NT2/D1 (cell line): ENCODE measurements at regions not wholly inside any gene's neighbourhood (a gene's known extent, or its start where the extent isn't known, plus 50 kb on each side); places are given as distances from the start of the nearest gene placed in this dataset.

ENCODE experiments used
- DNase-seq: peaks from one replicate; pipeline ENCODE4 v3.0.0-alpha.2; 2011; ENCODE audit warnings: low read depth, low spot score
- H3K27me3 ChIP-seq: 2 replicates; pipeline ENCODE4 v1.6.0; 2011; ENCODE audit warnings: mild to moderate bottlenecking; ENCODE audit not compliant: insufficient read length, insufficient read depth
- H3K36me3 ChIP-seq: 2 replicates; pipeline ENCODE4 v1.6.1; 2011; ENCODE audit warnings: mild to moderate bottlenecking, low read length, mixed read lengths; ENCODE audit not compliant: insufficient read depth, insufficient read length
- H3K4me1 ChIP-seq: 2 replicates; pipeline ENCODE4 v1.5.1; 2011; ENCODE audit not compliant: insufficient read depth, insufficient read length
- H3K4me3 ChIP-seq: 2 replicates; pipeline ENCODE4 v1.5.1; 2011; ENCODE audit warnings: low read depth; ENCODE audit not compliant: insufficient read length
- H3K9ac ChIP-seq: 2 replicates; pipeline ENCODE4 v1.6.0; 2011; ENCODE audit warnings: low read depth; ENCODE audit not compliant: insufficient read length
- H3K9me3 ChIP-seq: 2 replicates; pipeline ENCODE4 v1.5.1; 2011; ENCODE audit warnings: mild to moderate bottlenecking, low read length; ENCODE audit not compliant: insufficient read depth
- SUZ12 ChIP-seq: IDR thresholded peaks from 2 replicates; pipeline ENCODE4 v1.6.1; 2011; ENCODE audit not compliant: insufficient read length, insufficient read depth; ENCODE audit errors: extremely low read depth
- YY1 ChIP-seq: IDR thresholded peaks from 2 replicates; pipeline ENCODE4 v1.6.1; 2011; ENCODE audit not compliant: insufficient read length, insufficient read depth
- ZNF274 ChIP-seq: IDR thresholded peaks from 2 replicates; pipeline ENCODE4 v1.6.1; 2011; ENCODE audit warnings: mild to moderate bottlenecking, low read depth, low read length

GRCh38 chr1:11399250-11399649 lies 79.7 kb upstream of the DISP3 start:
- Histone ChIP-seq H3K9ac (no peak overlapping the region), H3K4me1 (peaks cover 10% of the 10 kb centered on the region), H3K4me3 (no peak overlapping the region), H3K36me3 (no peaks in the 10 kb centered on the region), H3K9me3 (no peaks in the 10 kb centered on the region; the same call in 1 of the 2 replicates), H3K27me3 (no peaks in the 10 kb centered on the region)
- TF ChIP-seq SUZ12 = no peak
- no peak for TF ChIP-seq YY1
- TF ChIP-seq ZNF274 = no peak
- no peak for DNase-seq

GRCh38 chr1:11400155-11400554 lies 78.8 kb upstream of the DISP3 start:
- no peak for DNase-seq
- H3K4me1 ChIP-seq = peaks cover 10% of the 10 kb centered on the region
- H3K36me3 ChIP-seq = no peaks in the 10 kb centered on the region
- H3K9ac ChIP-seq = no peak overlapping the region
- H3K27me3 ChIP-seq = no peaks in the 10 kb centered on the region
- TF ChIP-seq ZNF274 (no peak), YY1 (no peak), SUZ12 (no peak)
- no peaks in the 10 kb centered on the region; the same call in 1 of the 2 replicates for H3K9me3 ChIP-seq
- H3K4me3 ChIP-seq = no peak overlapping the region

GRCh38 chr1:11400567-11400966 lies 78.4 kb upstream of the DISP3 start:
- DNase-seq = no peak
- Histone ChIP-seq H3K4me1 (peaks cover 10% of the 10 kb centered on the region), H3K36me3 (no peaks in the 10 kb centered on the region), H3K9me3 (no peaks in the 10 kb centered on the region; the same call in 1 of the 2 replicates), H3K4me3 (no peak overlapping the region), H3K27me3 (no peaks in the 10 kb centered on the region), H3K9ac (no peak overlapping the region)
- TF ChIP-seq YY1 = no peak
- TF ChIP-seq ZNF274 = no peak
- TF ChIP-seq SUZ12 = no peak

GRCh38 chr1:11406845-11407244 lies 72.1 kb upstream of the DISP3 start:
- H3K4me1 ChIP-seq = no peaks in the 10 kb centered on the region
- H3K27me3 ChIP-seq = no peaks in the 10 kb centered on the region
- no peak for DNase-seq
- H3K9ac ChIP-seq = no peak overlapping the region
- TF ChIP-seq SUZ12 = no peak
- TF ChIP-seq YY1 = no peak
- TF ChIP-seq ZNF274 = no peak
- H3K4me3 ChIP-seq = no peak overlapping the region
- H3K9me3 ChIP-seq = peaks cover 3% of the 10 kb centered on the region; the same call in 1 of the 2 replicates
- no peaks in the 10 kb centered on the region for H3K36me3 ChIP-seq

GRCh38 chr1:11407301-11407994 lies 71.5 kb upstream of the DISP3 start:
- Histone ChIP-seq H3K4me3 (no peak overlapping the region), H3K9me3 (peaks cover 3% of the 10 kb centered on the region; the same call in 1 of the 2 replicates), H3K4me1 (no peaks in the 10 kb centered on the region), H3K9ac (no peak overlapping the region), H3K36me3 (no peaks in the 10 kb centered on the region), H3K27me3 (no peaks in the 10 kb centered on the region)
- no peak for DNase-seq
- TF ChIP-seq SUZ12 = no peak
- no peak for TF ChIP-seq YY1
- TF ChIP-seq ZNF274 = no peak

- Histone ChIP-seq H3K27me3 (no peaks in the 10 kb centered on the region), H3K36me3 (no peaks in the 10 kb centered on the region), H3K4me1 (no peaks in the 10 kb centered on the region), H3K9me3 (peaks cover 3% of the 10 kb centered on the region; the same call in 1 of the 2 replicates), H3K9ac (no peak overlapping the region), H3K4me3 (no peak overlapping the region)
- no peak for DNase-seq
- TF ChIP-seq ZNF274 = no peak
- no peak for TF ChIP-seq YY1
- TF ChIP-seq SUZ12 = no peak
Observed at GRCh38 chr1:11412141-11412540, 66.8 kb upstream of the DISP3 start.

- Histone ChIP-seq H3K36me3 (no peaks in the 10 kb centered on the region), H3K9ac (peak overlapping the region; percentile 14), H3K27me3 (no peaks in the 10 kb centered on the region), H3K4me1 (no peaks in the 10 kb centered on the region), H3K4me3 (no peak overlapping the region), H3K9me3 (no peaks in the 10 kb centered on the region)
- TF ChIP-seq ZNF274 = no peak
- TF ChIP-seq YY1 = no peak
- TF ChIP-seq SUZ12 = no peak
- no peak for DNase-seq
Observed at GRCh38 chr1:11413986-11414391, 65.0 kb upstream of the DISP3 start.
